Stimulated activated naive CD8-positive, alpha-beta T cell treated with anti-CD3 and anti-CD28 coated beads, Interleukin-15, Interleukin-2, amounts not matched to agents 100 U/mL and 50 U/mL, for 24 hours (primary cell): ENCODE measurements at regions not wholly inside any gene's neighbourhood (a gene's known extent, or its start where the extent isn't known, plus 50 kb on each side); places are given as distances from the start of the nearest gene placed in this dataset.

Experiments
- ATAC-seq: fragments of 150-1000 bp; cut with Tn5 transposase; one replicate; pipeline ENCODE4 v1.10.0; 2021
- DNase-seq: peaks from one replicate; pipeline ENCODE4 v3.0.0; 2021

- DNase-seq (no peak), ATAC-seq (no peak)
These were observed 55.5 kb downstream of the INHBB start for GRCh38 chr2:120401275-120402066.

- DNase-seq (no peak), ATAC-seq (no peak)
These were observed 56.1 kb downstream of the INHBB start for GRCh38 chr2:120402067-120402433.

- DNase-seq = no peak
- no peak for ATAC-seq
These were observed 56.6 kb downstream of the INHBB start for GRCh38 chr2:120402508-120402907.

GRCh38 chr2:120403261-120403660 lies 57.3 kb downstream of the INHBB start:
- DNase-seq (no peak), ATAC-seq (no peak)

- ATAC-seq (no peak), DNase-seq (no peak)
These were observed 57.7 kb downstream of the INHBB start for GRCh38 chr2:120403676-120404075.

GRCh38 chr2:120404274-120404673 lies 58.3 kb downstream of the INHBB start:
- DNase-seq (no peak), ATAC-seq (no peak)

- ATAC-seq (no peak), DNase-seq (no peak)
These were observed 59.2 kb downstream of the INHBB start for GRCh38 chr2:120404941-120405758.

GRCh38 chr2:120405759-120406099 lies 59.8 kb downstream of the INHBB start:
- DNase-seq (no peak), ATAC-seq (no peak)

GRCh38 chr2:120406566-120406965 lies 60.6 kb downstream of the INHBB start:
- DNase-seq (no peak), ATAC-seq (no peak)

GRCh38 chr2:120410487-120410886 lies 64.6 kb downstream of the INHBB start:
- DNase-seq (no peak), ATAC-seq (no peak)

- no peak for DNase-seq
- no peak for ATAC-seq
These were observed 69.1 kb downstream of the INHBB start for GRCh38 chr2:120415060-120415459.

GRCh38 chr2:120415728-120416509 lies 70.0 kb downstream of the INHBB start:
- no peak for DNase-seq

GRCh38 chr2:120418174-120418787 lies 72.3 kb downstream of the INHBB start:
- no peak for ATAC-seq

More at GRCh38 chr2:120415728-120416509, 70.0 kb downstream of the INHBB start:
- ATAC-seq = no peak

GRCh38 chr2:120419073-120419472 lies 73.1 kb downstream of the INHBB start:
- DNase-seq (no peak), ATAC-seq (no peak)

More at GRCh38 chr2:120418174-120418787, 72.3 kb downstream of the INHBB start:
- no peak for DNase-seq

GRCh38 chr2:120419955-120420354 lies 74.0 kb downstream of the INHBB start:
- no peak for ATAC-seq

GRCh38 chr2:120421126-120421829 lies 75.3 kb downstream of the INHBB start:
- no peak for DNase-seq
- ATAC-seq = no peak

More at GRCh38 chr2:120419955-120420354, 74.0 kb downstream of the INHBB start:
- DNase-seq = no peak

GRCh38 chr2:120421830-120422175 lies 75.9 kb downstream of the INHBB start:
- no peak for DNase-seq
- no peak for ATAC-seq

- no peak for DNase-seq
- ATAC-seq = no peak
These were observed 76.7 kb downstream of the INHBB start for GRCh38 chr2:120422465-120423160.

- DNase-seq (no peak), ATAC-seq (no peak)
These were observed 77.4 kb downstream of the INHBB start for GRCh38 chr2:120423167-120423943.

- DNase-seq (no peak), ATAC-seq (no peak)
These were observed 78.4 kb downstream of the INHBB start for GRCh38 chr2:120424274-120424796.
